Cardiac fibroblast (primary cell): ENCODE measurements at regions not wholly inside any gene's neighbourhood (a gene's known extent, or its start where the extent isn't known, plus 50 kb on each side); places are given as distances from the start of the nearest gene placed in this dataset.
"Not testable (repeated sequence)": the region's sequence is repeated elsewhere in the genome, so short reads cannot be mapped to it uniquely, and the experiment has no call there.

Experiments
- DNase-seq, 2 donors: peaks; one replicate each; pipeline versions ENCODE4 v3.0.0 to v3.0.0-alpha.2; 2010; ENCODE audit warnings: low read depth in 2 of 2
- H3K4me3 ChIP-seq, 2 donors: replicated peaks in 1 of 2; 1 replicate in 1 of 2; 2 replicates in 1 of 2; pipeline ENCODE4 v1.5.1; 2011; ENCODE audit warnings: low read depth in 2 of 2, low read length in 2 of 2, mild to moderate bottlenecking in 2 of 2, moderate library complexity in 1 of 2
- CTCF ChIP-seq: IDR thresholded peaks from one replicate; pipeline ENCODE4 v1.5.1; 2011; ENCODE audit warnings: low read depth, mild to moderate bottlenecking, low read length, inconsistent platforms

- TF ChIP-seq CTCF = no peak
- DNase-seq = no peak
- no peak overlapping the region for H3K4me3 ChIP-seq
Observed at GRCh38 chr21:18819507-18819906, 415.9 kb upstream of the TMPRSS15 start.

DNA sequence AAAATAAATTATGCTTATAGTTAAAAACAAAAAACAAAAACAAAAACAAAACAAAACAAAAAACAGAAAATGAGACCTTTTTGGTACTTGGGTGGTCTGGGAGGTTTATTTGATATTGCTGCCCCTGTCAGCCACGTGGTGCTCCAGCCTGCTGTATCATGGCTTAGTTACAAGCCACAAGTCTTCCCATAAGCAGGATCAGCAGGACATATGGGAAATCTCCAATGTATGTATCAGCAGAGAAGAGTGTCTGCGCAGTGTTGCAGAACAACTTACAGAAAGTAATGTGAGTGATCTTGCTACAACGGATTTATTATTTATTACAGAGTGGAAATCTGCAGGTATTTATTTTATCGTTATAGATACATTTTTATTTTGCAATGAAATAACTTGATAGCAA, 423.0 kb upstream of the TMPRSS15 start:
- TF ChIP-seq CTCF = no peak
- no peak for DNase-seq
- no peak overlapping the region for H3K4me3 ChIP-seq

DNA sequence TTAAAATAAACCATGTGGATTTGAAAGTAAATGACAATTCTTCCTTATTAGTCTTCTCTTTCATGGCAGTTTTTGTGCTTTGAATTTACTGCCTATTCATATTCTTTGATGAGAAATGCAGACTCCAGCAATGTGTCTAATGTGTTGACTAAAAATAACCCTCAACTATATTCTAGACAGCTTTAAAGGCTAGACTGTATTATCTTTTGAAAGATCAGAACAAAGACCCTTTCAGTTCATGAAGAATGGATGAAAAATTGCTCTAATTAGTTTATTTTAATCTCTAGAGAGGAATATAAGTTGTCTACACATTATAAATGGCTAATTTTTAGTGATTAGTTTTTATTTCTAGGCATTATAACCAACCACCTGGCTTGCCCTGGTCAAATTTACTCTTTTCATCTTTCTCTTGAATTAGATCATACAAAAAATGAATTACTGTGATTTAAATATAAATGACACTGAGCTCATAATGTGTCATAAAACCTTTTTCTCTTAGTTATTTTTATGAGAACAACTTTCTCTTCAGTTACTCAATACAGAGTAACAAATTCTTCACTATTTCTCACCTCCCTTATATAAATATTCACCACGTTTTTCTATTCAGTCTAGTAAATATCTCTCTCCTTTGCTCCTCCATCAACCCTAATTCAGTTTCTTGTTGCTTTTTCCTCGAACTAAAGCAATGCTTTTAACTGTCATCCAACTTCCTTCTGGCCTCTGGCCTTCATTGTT, 428.5 kb upstream of the TMPRSS15 start:
- no peak overlapping the region for H3K4me3 ChIP-seq
- TF ChIP-seq CTCF = no peak
- no peak for DNase-seq

DNA sequence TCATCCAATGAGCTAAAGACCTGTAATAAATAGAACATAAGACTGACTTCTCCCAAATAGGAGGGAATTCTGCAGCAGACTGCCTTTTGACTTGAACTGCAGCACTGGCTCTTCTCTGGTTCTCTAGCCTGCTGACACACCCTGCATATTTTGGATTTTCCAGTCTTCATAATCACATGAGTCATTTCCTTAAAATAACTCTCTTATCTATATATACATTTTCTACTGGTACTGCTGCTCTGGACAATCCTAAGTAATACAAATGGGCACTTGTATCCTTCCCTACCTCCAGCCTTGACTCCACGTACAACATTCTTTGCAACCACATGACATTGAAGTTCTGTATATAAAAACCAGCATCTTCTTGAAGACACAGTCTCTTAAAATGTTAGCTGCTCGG, 429.4 kb upstream of the TMPRSS15 start:
- DNase-seq = peak; percentile 33 to 75
- no peak overlapping the region for H3K4me3 ChIP-seq
- no peak for TF ChIP-seq CTCF

- not testable (repeated sequence) for H3K4me3 ChIP-seq, DNase-seq
Observed at GRCh38 chr21:18834121-18834520, 430.5 kb upstream of the TMPRSS15 start.

- peak; percentile 15 for TF ChIP-seq CTCF
- no peak overlapping the region for H3K4me3 ChIP-seq
- peak in 1 of 2 donors; percentile 16 for DNase-seq
Observed at GRCh38 chr21:18840239-18840638, 436.7 kb upstream of the TMPRSS15 start.

GRCh38 chr21:18857606-18858005, 454.0 kb upstream of the TMPRSS15 start:
- not testable (repeated sequence) for DNase-seq, H3K4me3 ChIP-seq

DNA sequence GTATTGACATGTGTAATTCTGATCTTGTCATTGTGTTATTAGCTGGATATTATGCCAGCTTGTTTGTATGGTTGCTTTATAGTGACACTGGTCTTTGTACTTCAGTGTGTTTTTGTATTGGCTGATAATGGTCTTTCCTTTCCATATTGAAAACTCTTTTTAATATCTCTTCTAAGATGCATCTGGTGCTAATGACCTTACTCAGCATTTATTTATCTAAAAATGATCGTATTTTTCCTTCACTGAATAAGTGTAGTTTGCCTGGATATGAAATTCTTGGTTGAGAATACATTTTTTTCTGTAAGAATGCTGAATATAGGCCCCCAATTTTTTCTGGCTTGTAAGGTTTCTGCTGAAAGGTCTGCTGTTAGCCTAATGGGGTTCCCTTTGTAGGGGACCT, 465.5 kb upstream of the TMPRSS15 start:
- no peak for TF ChIP-seq CTCF
- no peak overlapping the region for H3K4me3 ChIP-seq
- no peak for DNase-seq
